Renal pelvis (tissue), 1 donor: ENCODE measurements at regions not wholly inside any gene's neighbourhood (a gene's known extent, or its start where the extent isn't known, plus 50 kb on each side); places are given as distances from the start of the nearest gene placed in this dataset.
"Not testable (repeated sequence)": the region's sequence is repeated elsewhere in the genome, so short reads cannot be mapped to it uniquely, and the experiment has no call there.

Source experiments
- DNase-seq: peaks from one replicate; pipeline ENCODE4 v3.0.0-alpha.2; 2013

GRCh38 chr12:19625551-19625950 is 186.3 kb downstream of the AEBP2 start:
- not testable (repeated sequence) for DNase-seq

- DNase-seq: no peak
These were observed 188.4 kb downstream of the AEBP2 start for GRCh38 chr12:19627719-19628118.

DNA sequence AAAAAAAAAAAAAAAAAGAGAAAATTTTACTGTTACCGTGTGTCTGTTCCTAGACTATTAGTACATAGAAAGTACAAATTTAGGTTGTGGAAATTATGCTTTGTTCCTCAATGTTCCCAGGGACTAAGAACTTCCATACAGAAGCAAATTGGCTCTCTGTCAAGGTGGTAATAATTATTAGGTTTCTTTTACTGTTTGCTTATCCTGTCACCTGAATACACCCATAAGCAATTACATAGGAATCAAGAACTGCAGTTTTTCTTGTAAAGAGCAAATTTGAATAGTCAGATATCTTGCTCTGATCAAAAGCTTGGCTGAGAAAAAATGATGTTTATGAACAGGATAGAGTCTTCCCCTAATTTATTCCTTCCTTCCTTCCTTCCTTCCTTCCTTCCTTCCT is 191.2 kb downstream of the AEBP2 start:
- DNase-seq: no peak

DNA sequence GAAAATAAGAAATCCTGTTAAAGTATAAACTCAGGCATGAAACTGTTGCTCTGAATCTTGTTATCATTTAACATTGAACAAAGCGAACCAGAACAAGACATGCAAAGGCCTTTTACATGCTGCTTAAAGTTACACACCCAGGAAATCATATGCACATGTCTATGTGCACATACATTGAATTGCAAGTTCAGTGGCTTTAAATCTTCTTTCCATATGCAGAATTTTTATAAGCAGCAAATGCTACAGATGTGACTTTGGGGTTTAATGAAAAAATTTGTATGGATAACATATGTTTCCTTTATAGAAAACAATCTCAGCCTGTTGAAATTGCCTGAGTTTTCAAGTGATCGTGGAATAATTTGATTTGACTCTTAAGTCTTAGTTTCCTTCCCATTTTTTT is 193.9 kb downstream of the AEBP2 start:
- no peak for DNase-seq

GRCh38 chr12:19633641-19634040 is 194.3 kb downstream of the AEBP2 start:
- no peak for DNase-seq

DNA sequence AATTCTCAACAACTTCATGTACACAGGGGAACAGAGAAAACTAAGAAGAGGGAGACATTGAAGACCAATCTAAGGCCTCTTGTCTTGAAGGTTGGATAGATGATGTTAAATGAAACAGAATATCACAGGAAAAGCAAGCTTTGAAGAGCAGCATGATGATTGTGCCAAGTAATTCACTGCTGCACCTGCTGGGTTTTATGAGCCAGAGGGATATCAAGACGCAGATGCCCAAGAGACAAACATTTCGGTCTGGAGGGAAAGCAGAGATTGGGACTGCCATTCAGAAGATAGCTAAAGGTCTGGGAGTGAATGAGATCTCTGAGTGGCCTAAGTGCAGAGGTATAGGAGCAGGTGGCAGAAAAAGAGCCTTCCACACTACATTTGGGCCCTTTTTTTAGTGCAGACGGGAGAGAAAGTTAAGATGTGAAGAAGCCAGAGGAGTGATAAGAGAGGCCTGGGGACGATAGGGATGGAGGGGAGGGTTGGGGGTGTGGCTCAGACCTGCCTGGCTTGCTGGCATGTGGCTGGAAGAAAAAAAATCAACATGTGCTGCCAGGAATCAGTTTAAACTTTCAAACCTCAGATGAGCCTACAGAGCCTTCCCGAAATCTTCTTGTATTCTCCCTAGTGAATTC is 200.6 kb downstream of the AEBP2 start:
- DNase-seq: no peak

DNA sequence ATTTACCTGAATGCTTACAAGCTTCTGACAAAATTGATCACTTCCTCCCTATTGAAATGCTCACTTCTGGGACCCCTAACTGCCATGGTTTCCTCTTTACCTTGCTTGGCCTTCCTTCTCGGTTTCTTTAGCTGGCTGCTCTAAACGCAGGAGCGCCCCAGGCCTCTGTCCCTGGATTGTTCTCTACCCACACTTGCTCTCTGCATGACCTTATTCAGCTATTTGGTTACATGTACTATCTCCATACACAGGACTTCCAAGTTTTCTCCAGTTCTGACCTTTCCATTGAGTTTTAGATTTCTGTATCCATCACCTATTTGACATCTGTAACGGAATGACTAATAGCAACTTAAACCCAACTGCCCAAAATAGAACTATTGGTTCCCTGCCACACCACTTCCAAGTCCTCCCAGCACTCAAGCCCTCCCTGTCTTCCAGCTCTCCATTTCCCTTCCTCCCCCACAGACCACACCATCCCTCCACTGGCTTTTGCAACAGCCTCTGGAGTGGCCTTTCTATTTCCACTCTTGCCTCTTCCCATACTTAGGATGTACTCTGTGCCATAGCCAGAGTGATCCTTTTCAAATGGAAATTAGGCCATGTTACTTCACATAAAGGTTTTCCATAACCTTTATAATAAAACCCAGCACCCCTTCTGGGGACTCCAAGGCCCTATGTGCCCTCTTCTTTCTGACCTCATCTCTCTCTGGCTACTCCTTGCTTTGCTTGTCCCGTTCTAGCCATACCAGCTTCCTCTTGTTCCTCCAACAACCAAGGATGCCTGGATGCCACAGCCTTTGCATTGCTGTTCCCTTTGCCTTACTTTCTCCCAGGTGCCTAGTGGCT is 202.2 kb downstream of the AEBP2 start:
- no peak for DNase-seq

- no peak for DNase-seq
These were observed 203.1 kb downstream of the AEBP2 start for GRCh38 chr12:19642345-19642744.

- DNase-seq: peak; percentile 56
These were observed 204.3 kb downstream of the AEBP2 start for GRCh38 chr12:19643635-19644034.

GRCh38 chr12:19644571-19644970 is 205.3 kb downstream of the AEBP2 start:
- no peak for DNase-seq

- DNase-seq: no peak
These were observed 206.5 kb downstream of the AEBP2 start for GRCh38 chr12:19645823-19646222.

DNA sequence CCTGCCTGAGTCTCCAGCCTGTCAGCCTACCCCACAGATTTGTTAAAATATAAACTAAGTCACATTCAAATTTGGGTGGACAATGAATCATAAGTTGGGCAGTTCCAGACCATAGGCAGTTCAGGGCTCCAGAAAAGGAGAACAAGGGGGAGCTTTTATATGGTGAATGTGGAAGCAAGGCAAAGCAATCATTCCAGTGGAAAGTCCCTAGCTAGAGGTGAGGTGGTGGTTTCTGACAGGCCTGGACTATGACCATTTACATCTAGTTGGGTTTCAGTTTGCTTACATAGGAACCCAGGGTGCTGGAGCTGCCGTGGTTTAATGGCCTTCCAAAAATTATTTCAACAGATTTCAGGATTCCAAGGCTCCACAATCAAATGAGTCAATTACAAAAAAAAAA is 207.3 kb downstream of the AEBP2 start:
- no peak for DNase-seq

DNA sequence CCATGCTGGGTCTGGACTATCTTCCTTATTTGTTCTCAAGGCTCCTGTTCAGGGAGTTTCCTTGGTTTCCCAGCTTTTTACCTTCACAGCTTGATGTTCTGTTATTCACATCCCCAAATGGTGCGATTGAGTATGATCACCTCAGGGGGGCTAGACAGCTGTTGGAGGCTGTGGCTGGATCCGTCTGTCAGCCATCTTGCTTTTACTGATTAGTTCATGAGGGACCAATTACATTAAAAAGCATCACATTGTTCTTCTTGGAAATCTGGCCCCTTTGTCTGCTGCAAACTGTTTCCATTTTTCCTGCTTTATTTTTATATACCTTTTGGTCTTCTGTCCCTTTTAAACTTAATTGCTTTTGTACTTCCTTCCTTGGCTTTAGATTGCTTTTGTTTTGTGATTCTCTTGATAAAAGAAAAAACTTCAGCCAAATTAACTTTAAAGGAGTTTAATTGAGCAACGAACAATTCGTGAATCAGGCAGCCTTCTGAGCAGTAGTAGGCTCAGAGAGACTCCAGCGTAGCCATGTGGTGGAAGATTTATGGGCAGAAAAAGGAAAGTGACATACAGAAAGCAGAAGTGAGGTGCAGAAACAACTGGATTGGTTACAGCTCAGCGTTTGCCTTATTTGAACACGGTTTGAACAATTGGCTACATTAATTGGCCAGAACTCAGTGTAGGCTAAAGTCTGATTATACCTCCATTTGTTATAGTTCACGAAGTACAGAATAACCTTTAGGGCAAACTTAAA is 208.7 kb downstream of the AEBP2 start:
- no peak for DNase-seq

- DNase-seq: no peak
These were observed 209.3 kb downstream of the AEBP2 start for GRCh38 chr12:19648591-19648990.

GRCh38 chr12:19652386-19652785 is 213.1 kb downstream of the AEBP2 start:
- DNase-seq: no peak

GRCh38 chr12:19654650-19655376 is 215.5 kb downstream of the AEBP2 start:
- no peak for DNase-seq

GRCh38 chr12:19657118-19657731 is 217.9 kb downstream of the AEBP2 start:
- DNase-seq: no peak

DNA sequence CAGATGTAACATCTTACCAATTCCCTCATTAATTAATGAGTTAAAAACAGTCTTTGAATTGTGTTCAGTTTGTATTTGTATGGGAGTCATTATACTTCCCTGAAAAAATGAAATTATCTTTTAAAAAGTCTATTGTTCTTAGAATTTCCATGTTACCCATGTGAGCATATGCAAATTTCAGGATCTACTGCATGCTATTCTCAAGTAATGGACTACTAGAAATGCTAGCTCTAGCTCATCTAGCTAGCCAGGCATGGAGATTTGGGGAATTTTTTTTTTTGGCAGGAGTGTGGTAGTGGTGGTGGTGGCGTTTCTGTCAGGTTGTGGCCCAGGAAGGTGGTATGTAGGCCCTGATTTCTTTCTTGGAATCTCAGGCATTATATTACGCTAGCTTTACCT is 218.4 kb downstream of the AEBP2 start:
- no peak for DNase-seq

- no peak for DNase-seq
These were observed 219.8 kb downstream of the AEBP2 start for GRCh38 chr12:19659086-19659485.

- no peak for DNase-seq
These were observed 220.2 kb downstream of the AEBP2 start for GRCh38 chr12:19659501-19659900.

- no peak for DNase-seq
These were observed 226.0 kb downstream of the AEBP2 start for GRCh38 chr12:19665121-19665900.
